HepG2 (cell line): ENCODE measurements at regions not wholly inside any gene's neighbourhood (a gene's known extent, or its start where the extent isn't known, plus 50 kb on each side); places are given as distances from the start of the nearest gene placed in this dataset.

Experiments used
- CHD4 ChIP-seq: fragments of 200-600 bp; sonication (generic); IDR thresholded peaks from 2 replicates; pipeline ENCODE4 v1.7.0; 2017; ENCODE audit warnings: mild to moderate bottlenecking, low read length, borderline replicate concordance
- EEA1 ChIP-seq: sonication (generic); formaldehyde crosslinking; IDR thresholded peaks from 2 replicates; pipeline ENCODE4 v1.5.1; 2020; ENCODE audit warnings: mild to moderate bottlenecking, missing genetic modification reagents, borderline replicate concordance
- FOXP1 ChIP-seq, 2 experiments: fragments of 450-650 bp in 1 of 2; IDR thresholded peaks; 2 replicates each; pipeline ENCODE4 v1.6.1; 2017 to 2018; ENCODE audit warnings: antibody characterized with exemption in 1 of 2
- KLF9 ChIP-seq: IDR thresholded peaks from 2 replicates; pipeline ENCODE4 v1.6.1; 2016; ENCODE audit warnings: low read depth
- MTF2 ChIP-seq: sonication (generic); formaldehyde crosslinking; IDR thresholded peaks from 2 replicates; pipeline ENCODE4 v1.5.0; 2020; ENCODE audit warnings: missing genetic modification reagents, borderline replicate concordance
- NCOA1 ChIP-seq: sonication (generic); formaldehyde crosslinking; IDR thresholded peaks from 2 replicates; pipeline ENCODE4 v1.9.0; 2021; ENCODE audit warnings: missing genetic modification reagents
- NFATC3 ChIP-seq: sonication (generic); formaldehyde crosslinking; IDR thresholded peaks from 2 replicates; pipeline ENCODE4 v1.5.1; 2020; ENCODE audit warnings: mild to moderate bottlenecking, missing genetic modification reagents
- NFYB ChIP-seq: sonication (generic); formaldehyde crosslinking; IDR thresholded peaks from 2 replicates; pipeline ENCODE4 v1.4.0; 2020; ENCODE audit warnings: missing genetic modification reagents
- ONECUT2 ChIP-seq: sonication (generic); formaldehyde crosslinking; IDR thresholded peaks from 2 replicates; pipeline ENCODE4 v1.4.0; 2020; ENCODE audit warnings: missing genetic modification reagents
- PITX1 ChIP-seq: sonication (generic); formaldehyde crosslinking; IDR thresholded peaks from 2 replicates; pipeline ENCODE4 v1.5.1; 2020; ENCODE audit warnings: mild to moderate bottlenecking, missing genetic modification reagents
- RAD51 ChIP-seq: fragments of 450-650 bp; IDR thresholded peaks from 2 replicates; pipeline ENCODE4 v1.6.1; 2016; ENCODE audit warnings: borderline replicate concordance
- RORA ChIP-seq: sonication (generic); formaldehyde crosslinking; IDR thresholded peaks from 2 replicates; pipeline ENCODE4 v1.5.0; 2020; ENCODE audit warnings: mild to moderate bottlenecking, missing genetic modification reagents, moderate library complexity
- TCF12 ChIP-seq, 2 experiments: fragments of 450-650 bp in 1 of 2; sonication (generic) in 1 of 2; formaldehyde crosslinking in 1 of 2; IDR thresholded peaks; 2 replicates each; pipeline versions ENCODE4 v1.6.1 to v1.8.0; 2017 to 2022; ENCODE audit warnings: antibody characterized with exemption in 1 of 2, mild to moderate bottlenecking in 1 of 2, missing genetic modification reagents in 1 of 2, moderate library complexity in 1 of 2
- ZFP1 ChIP-seq: IDR thresholded peaks from 2 replicates; pipeline ENCODE4 v1.6.1; 2016
- ZNF253 ChIP-seq: sonication (generic); formaldehyde crosslinking; IDR thresholded peaks from 2 replicates; pipeline ENCODE4 v1.8.0; 2022; ENCODE audit warnings: mild to moderate bottlenecking, missing genetic modification reagents, borderline replicate concordance
- ZNF335 ChIP-seq: sonication (generic); formaldehyde crosslinking; IDR thresholded peaks from 2 replicates; pipeline ENCODE4 v1.4.0; 2020; ENCODE audit warnings: missing genetic modification reagents
- ZNF468 ChIP-seq: sonication (generic); formaldehyde crosslinking; IDR thresholded peaks from 2 replicates; pipeline ENCODE4 v1.8.0; 2022; ENCODE audit warnings: mild to moderate bottlenecking, moderate library complexity, missing genetic modification reagents
- ZNF713 ChIP-seq: sonication (generic); formaldehyde crosslinking; IDR thresholded peaks from 2 replicates; pipeline ENCODE4 v1.4.0; 2020; ENCODE audit warnings: mild to moderate bottlenecking, missing genetic modification reagents
- ZNF749 ChIP-seq: sonication (generic); formaldehyde crosslinking; IDR thresholded peaks from 2 replicates; pipeline ENCODE4 v1.8.0; 2022; ENCODE audit warnings: mild to moderate bottlenecking, missing genetic modification reagents, moderate library complexity, borderline replicate concordance
- ZSCAN12 ChIP-seq: sonication (generic); formaldehyde crosslinking; IDR thresholded peaks from 2 replicates; pipeline ENCODE4 v1.9.0; 2021; ENCODE audit warnings: mild to moderate bottlenecking, missing genetic modification reagents
- TF ChIP-seq, protein P1 (sequence below): IDR thresholded peaks from 2 replicates; pipeline ENCODE4 v1.4.0; 2020; ENCODE audit warnings: mild to moderate bottlenecking, missing genetic modification reagents
- TF ChIP-seq, protein P2 (sequence below): sonication (generic); formaldehyde crosslinking; IDR thresholded peaks from 2 replicates; pipeline ENCODE4 v1.8.1; 2023; ENCODE audit warnings: mild to moderate bottlenecking, missing genetic modification reagents
- TF ChIP-seq, protein P3 (sequence below): sonication (generic); formaldehyde crosslinking; IDR thresholded peaks from 2 replicates; pipeline ENCODE4 v1.9.0; 2021; ENCODE audit warnings: missing genetic modification reagents, borderline replicate concordance
- TF ChIP-seq, protein P4 (sequence below): IDR thresholded peaks from 2 replicates; pipeline ENCODE4 v1.6.1; 2016

DNA sequence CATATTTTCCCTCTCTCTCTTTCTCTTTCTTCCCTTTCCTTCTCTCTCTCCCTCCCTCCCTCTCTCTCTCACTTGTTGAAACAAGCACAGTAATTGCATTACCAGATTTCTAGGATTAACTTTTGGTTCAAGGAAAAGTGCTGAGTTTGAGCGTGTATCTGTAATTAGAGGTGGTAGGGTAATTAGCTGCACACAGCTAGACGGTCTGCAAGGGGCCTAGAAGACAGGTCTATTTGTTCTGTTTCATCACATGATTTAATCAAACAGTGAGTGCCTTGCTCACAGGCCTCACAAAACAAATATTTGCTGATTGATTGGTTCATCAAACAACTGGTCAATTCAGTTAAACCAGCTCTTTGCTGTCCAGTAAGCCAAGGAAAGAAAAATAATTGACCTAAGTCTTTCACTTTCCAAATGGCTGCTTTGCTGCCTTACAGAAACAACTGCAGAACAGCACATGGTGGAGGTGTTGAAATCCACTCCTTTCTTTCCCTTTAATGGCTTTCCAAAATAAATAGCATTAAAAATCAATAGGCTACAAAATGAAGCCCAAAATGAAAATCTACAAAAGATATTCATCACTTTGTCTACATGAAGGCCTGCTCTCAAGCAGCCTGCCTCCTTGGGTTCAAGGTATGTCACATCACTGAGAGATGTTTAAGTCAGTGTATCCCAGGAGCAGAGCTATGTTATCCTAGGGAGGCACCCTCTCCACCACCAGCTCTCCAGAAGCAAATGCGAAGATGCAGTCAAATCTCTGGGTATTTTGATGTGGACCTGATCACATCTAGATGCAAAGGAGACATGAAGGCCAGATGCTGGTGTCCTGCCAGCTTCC lies 264.4 kb upstream of the SIX2 start (continued):
- TF ChIP-seq, protein P1, sequence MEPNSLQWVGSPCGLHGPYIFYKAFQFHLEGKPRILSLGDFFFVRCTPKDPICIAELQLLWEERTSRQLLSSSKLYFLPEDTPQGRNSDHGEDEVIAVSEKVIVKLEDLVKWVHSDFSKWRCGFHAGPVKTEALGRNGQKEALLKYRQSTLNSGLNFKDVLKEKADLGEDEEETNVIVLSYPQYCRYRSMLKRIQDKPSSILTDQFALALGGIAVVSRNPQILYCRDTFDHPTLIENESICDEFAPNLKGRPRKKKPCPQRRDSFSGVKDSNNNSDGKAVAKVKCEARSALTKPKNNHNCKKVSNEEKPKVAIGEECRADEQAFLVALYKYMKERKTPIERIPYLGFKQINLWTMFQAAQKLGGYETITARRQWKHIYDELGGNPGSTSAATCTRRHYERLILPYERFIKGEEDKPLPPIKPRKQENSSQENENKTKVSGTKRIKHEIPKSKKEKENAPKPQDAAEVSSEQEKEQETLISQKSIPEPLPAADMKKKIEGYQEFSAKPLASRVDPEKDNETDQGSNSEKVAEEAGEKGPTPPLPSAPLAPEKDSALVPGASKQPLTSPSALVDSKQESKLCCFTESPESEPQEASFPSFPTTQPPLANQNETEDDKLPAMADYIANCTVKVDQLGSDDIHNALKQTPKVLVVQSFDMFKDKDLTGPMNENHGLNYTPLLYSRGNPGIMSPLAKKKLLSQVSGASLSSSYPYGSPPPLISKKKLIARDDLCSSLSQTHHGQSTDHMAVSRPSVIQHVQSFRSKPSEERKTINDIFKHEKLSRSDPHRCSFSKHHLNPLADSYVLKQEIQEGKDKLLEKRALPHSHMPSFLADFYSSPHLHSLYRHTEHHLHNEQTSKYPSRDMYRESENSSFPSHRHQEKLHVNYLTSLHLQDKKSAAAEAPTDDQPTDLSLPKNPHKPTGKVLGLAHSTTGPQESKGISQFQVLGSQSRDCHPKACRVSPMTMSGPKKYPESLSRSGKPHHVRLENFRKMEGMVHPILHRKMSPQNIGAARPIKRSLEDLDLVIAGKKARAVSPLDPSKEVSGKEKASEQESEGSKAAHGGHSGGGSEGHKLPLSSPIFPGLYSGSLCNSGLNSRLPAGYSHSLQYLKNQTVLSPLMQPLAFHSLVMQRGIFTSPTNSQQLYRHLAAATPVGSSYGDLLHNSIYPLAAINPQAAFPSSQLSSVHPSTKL (CRISPR knock-in tag), result peak; percentile 100
- TF ChIP-seq ZNF713 (CRISPR knock-in tag) (no peak), EEA1 (CRISPR knock-in tag) (no peak), FOXP1 (IDR thresholded peaks at IDR 0.05) (peak; percentile 62; the same call in 1 of the 2 replicates), FOXP1 (CRISPR knock-in tag; IDR thresholded peaks at IDR 0.05) (peak; percentile 97), PITX1 (peak; percentile 99), ZNF335 (CRISPR knock-in tag) (peak; percentile 52; the same call in 1 of the 2 replicates), KLF9 (CRISPR knock-in tag) (peak; percentile 88; the same call in 1 of the 2 replicates), RORA (CRISPR knock-in tag) (no peak), ZFP1 (peak; percentile 95), RAD51 (no peak), ZNF253 (CRISPR knock-in tag) (no peak), ONECUT2 (CRISPR knock-in tag) (peak; percentile 92), TCF12 (IDR thresholded peaks at IDR 0.05) (no peak), TCF12 (CRISPR knock-in tag; IDR thresholded peaks at IDR 0.05) (peak; percentile 88), NFYB (CRISPR knock-in tag) (no peak), ZNF468 (CRISPR knock-in tag) (no peak), CHD4 (peak; percentile 84; the same call in 1 of the 2 replicates), NFATC3 (CRISPR knock-in tag) (no peak), ZNF749 (CRISPR knock-in tag) (peak; percentile 73; the same call in 1 of the 2 replicates), NCOA1 (no peak), MTF2 (no peak), ZSCAN12 (CRISPR knock-in tag) (no peak)
- TF ChIP-seq, protein P2, sequence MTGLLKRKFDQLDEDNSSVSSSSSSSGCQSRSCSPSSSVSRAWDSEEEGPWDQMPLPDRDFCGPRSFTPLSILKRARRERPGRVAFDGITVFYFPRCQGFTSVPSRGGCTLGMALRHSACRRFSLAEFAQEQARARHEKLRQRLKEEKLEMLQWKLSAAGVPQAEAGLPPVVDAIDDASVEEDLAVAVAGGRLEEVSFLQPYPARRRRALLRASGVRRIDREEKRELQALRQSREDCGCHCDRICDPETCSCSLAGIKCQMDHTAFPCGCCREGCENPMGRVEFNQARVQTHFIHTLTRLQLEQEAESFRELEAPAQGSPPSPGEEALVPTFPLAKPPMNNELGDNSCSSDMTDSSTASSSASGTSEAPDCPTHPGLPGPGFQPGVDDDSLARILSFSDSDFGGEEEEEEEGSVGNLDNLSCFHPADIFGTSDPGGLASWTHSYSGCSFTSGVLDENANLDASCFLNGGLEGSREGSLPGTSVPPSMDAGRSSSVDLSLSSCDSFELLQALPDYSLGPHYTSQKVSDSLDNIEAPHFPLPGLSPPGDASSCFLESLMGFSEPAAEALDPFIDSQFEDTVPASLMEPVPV (CRISPR knock-in tag), result peak; percentile 54; the same call in 1 of the 2 replicates
- TF ChIP-seq, protein P3, sequence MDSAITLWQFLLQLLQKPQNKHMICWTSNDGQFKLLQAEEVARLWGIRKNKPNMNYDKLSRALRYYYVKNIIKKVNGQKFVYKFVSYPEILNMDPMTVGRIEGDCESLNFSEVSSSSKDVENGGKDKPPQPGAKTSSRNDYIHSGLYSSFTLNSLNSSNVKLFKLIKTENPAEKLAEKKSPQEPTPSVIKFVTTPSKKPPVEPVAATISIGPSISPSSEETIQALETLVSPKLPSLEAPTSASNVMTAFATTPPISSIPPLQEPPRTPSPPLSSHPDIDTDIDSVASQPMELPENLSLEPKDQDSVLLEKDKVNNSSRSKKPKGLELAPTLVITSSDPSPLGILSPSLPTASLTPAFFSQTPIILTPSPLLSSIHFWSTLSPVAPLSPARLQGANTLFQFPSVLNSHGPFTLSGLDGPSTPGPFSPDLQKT (CRISPR knock-in tag), result no peak
- TF ChIP-seq, protein P4, sequence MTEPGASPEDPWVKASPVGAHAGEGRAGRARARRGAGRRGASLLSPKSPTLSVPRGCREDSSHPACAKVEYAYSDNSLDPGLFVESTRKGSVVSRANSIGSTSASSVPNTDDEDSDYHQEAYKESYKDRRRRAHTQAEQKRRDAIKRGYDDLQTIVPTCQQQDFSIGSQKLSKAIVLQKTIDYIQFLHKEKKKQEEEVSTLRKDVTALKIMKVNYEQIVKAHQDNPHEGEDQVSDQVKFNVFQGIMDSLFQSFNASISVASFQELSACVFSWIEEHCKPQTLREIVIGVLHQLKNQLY (CRISPR knock-in tag), result peak; percentile 95
